Panc1 (cell line): ENCODE measurements at regions not wholly inside any gene's neighbourhood (a gene's known extent, or its start where the extent isn't known, plus 50 kb on each side); places are given as distances from the start of the nearest gene placed in this dataset.

Source experiments
- ATAC-seq: fragments of 200-7000 bp; cut with Tn5 transposase; 2 replicates; pipeline ENCODE4 v1.9.1; 2020; ENCODE audit warnings: mild to moderate bottlenecking, moderate library complexity
- BruUV-seq: library from RNA; stranded (reverse); fragments of 400-500 nt; replicated peaks from 2 replicates; lab custom pipeline; 2021; lab: Mats Ljungman, UMichigan
- CTCF ChIA-PET: fragments of 300-600 bp; sonication (Branson Sonifier 250); formaldehyde crosslinking; loops from one replicate; lab custom pipeline; 2022; ENCODE audit warnings: antibody characterized with exemption; lab: Charles Lee
- POLR2A ChIA-PET: fragments of 300-600 bp; sonication (Branson Sonifier 250); formaldehyde crosslinking; loops from one replicate; lab custom pipeline; 2022; ENCODE audit warnings: antibody characterized with exemption; lab: Charles Lee
- DNase-seq: peaks from one replicate; pipeline ENCODE4 v3.0.0-alpha.2; 2010; ENCODE audit warnings: low read depth, low spot score
- H3K27ac ChIP-seq: 2 replicates; pipeline ENCODE4 v1.5.1; 2011; ENCODE audit warnings: mild to moderate bottlenecking, low read length, inconsistent platforms
- H3K27me3 ChIP-seq: fragments of 200-500 bp; sonication (Bioruptor generic); 2 replicates; pipeline ENCODE4 v1.6.0; 2014; ENCODE audit warnings: low read length, inconsistent platforms; ENCODE audit not compliant: control insufficient read depth, insufficient read depth
- H3K36me3 ChIP-seq: fragments of 200-500 bp; sonication (Bioruptor generic); 2 replicates; pipeline ENCODE4 v1.5.1; 2014; ENCODE audit warnings: inconsistent platforms, mild to moderate bottlenecking, low read length, moderate library complexity; ENCODE audit not compliant: control insufficient read depth, insufficient read depth
- H3K4me1 ChIP-seq: 2 replicates; pipeline ENCODE4 v1.5.1; 2011; ENCODE audit warnings: inconsistent platforms, mild to moderate bottlenecking, low read length, moderate library complexity; ENCODE audit not compliant: control insufficient read depth, insufficient read depth
- H3K4me3 ChIP-seq, 2 experiments: 2 replicates each; pipeline ENCODE4 v1.5.1; 2011 to 2012; ENCODE audit warnings: low read depth in 2 of 2, low read length in 2 of 2, mild to moderate bottlenecking in 2 of 2, inconsistent platforms in 1 of 2, moderate library complexity in 1 of 2
- H3K9me3 ChIP-seq: fragments of 200-500 bp; sonication (Bioruptor generic); 2 replicates; pipeline ENCODE4 v1.5.1; 2014; ENCODE audit warnings: low read depth, mild to moderate bottlenecking, inconsistent platforms, low read length, moderate library complexity; ENCODE audit not compliant: control insufficient read depth, insufficient read depth
- CTCF ChIP-seq: fragments of 450-650 bp; IDR thresholded peaks from 2 replicates; pipeline ENCODE4 v1.5.1; 2017; ENCODE audit warnings: mild to moderate bottlenecking
- POLR2AphosphoS5 ChIP-seq: IDR thresholded peaks from 2 replicates; pipeline ENCODE4 v1.6.1; 2012; ENCODE audit warnings: mild to moderate bottlenecking, low read depth, low read length, moderate library complexity
- REST ChIP-seq, 2 experiments: IDR thresholded peaks; 2 replicates each; pipeline ENCODE4 v1.6.1; 2011 to 2012; ENCODE audit warnings: low read depth in 2 of 2, control low read depth in 1 of 2, low read length in 1 of 2, mild to moderate bottlenecking in 1 of 2, moderate library complexity in 1 of 2; ENCODE audit not compliant: insufficient read depth in 1 of 2
- SIN3A ChIP-seq: IDR thresholded peaks from 2 replicates; pipeline ENCODE4 v1.6.1; 2012; ENCODE audit warnings: low read depth, mild to moderate bottlenecking, low read length, moderate library complexity, borderline replicate concordance; ENCODE audit not compliant: insufficient read depth
- TCF7L2 ChIP-seq: IDR thresholded peaks from 2 replicates; pipeline ENCODE4 v1.6.1; 2011; ENCODE audit warnings: mild to moderate bottlenecking, low read depth, low read length, inconsistent platforms
- in situ Hi-C: cut with HindIII; loops from 2 replicates; pipeline ENCODE4 v1.10.0; 2016; ENCODE audit warnings: low sequenced_read_pairs, low pct_unique_long_range_greater_than_20kb
- intact Hi-C: fragments of 100-400 bp; cut with micrococcal nuclease; formaldehyde crosslinking; loops from one replicate; pipeline ENCODE4 v1.10.0; 2022; ENCODE audit not compliant: unreplicated experiment

GRCh38 chr6:28774292-28775051, 149.3 kb downstream of the TRIM27 start:
- BruUV-seq, result no TSS peak
- H3K36me3 ChIP-seq, result no peaks in the 10 kb centered on the region
- H3K27me3 ChIP-seq, result no peaks in the 10 kb centered on the region
- H3K4me3 ChIP-seq, result no peak overlapping the region
- in situ Hi-C loops, result no loop called here
- CTCF ChIA-PET, result no interaction called here
- POLR2A ChIA-PET, result no interaction called here
- peaks cover 12% of the 10 kb centered on the region for H3K4me1 ChIP-seq
- H3K27ac ChIP-seq, result no peak overlapping the region
- DNase-seq (no peak), ATAC-seq (no peak)
- intact Hi-C loops, result no loop called here
- TF ChIP-seq SIN3A (no peak), TCF7L2 (no peak), REST (IDR thresholded peaks at IDR 0.05; ENCODE audit: insufficient read depth in 1 of 2, low read depth in 2 of 2, low read length in 1 of 2) (no peak)
- H3K9me3 ChIP-seq, result no peaks in the 10 kb centered on the region

- no peak overlapping the region for H3K4me3 ChIP-seq
- in situ Hi-C loops (no loop called here), intact Hi-C loops (no loop called here)
- no peak for TF ChIP-seq REST (IDR thresholded peaks at IDR 0.05; ENCODE audit: insufficient read depth in 1 of 2, low read depth in 2 of 2, low read length in 1 of 2)
- TF ChIP-seq TCF7L2, result no peak
- no peak for TF ChIP-seq SIN3A
- no peak for TF ChIP-seq CTCF
- TF ChIP-seq POLR2AphosphoS5, result no peak
- POLR2A ChIA-PET, result no interaction called here
- BruUV-seq, result no TSS peak
- no peaks in the 10 kb centered on the region for H3K27me3 ChIP-seq
- H3K4me1 ChIP-seq, result peaks cover 12% of the 10 kb centered on the region
- CTCF ChIA-PET, result no interaction called here
- no peak overlapping the region for H3K27ac ChIP-seq
- ATAC-seq (no peak), DNase-seq (no peak)
- H3K36me3 ChIP-seq, result no peaks in the 10 kb centered on the region
- no peaks in the 10 kb centered on the region for H3K9me3 ChIP-seq
These were observed 148.8 kb downstream of the TRIM27 start for GRCh38 chr6:28775052-28775376.
